ENCODE measurements at regions not wholly inside any gene's neighbourhood (a gene's known extent, or its start where the extent isn't known, plus 50 kb on each side); places are given as distances from the start of the nearest gene placed in this dataset.

- TF ChIP-seq CTCF (conservative IDR thresholded peaks at IDR 0.05) (no peak), EZH2 (IDR thresholded peaks at IDR 0.05; ENCODE audit: low read depth) (no peak)
Measured at GRCh38 chr2:95685513-95685912, 93.7 kb downstream of the TRIM43 start.
